SK-N-SH (cell line): ENCODE measurements at regions not wholly inside any gene's neighbourhood (a gene's known extent, or its start where the extent isn't known, plus 50 kb on each side); places are given as distances from the start of the nearest gene placed in this dataset.

ENCODE experiments used
- CTCF ChIA-PET: fragments of 300-600, 350-600 bp; formaldehyde crosslinking; extraction: SDS; loops from one replicate; lab custom pipeline; 2021; lab: Yijun Ruan, JAX
- POLR2A ChIA-PET: fragments of 350-600 bp; sonication (Branson Sonifier 250); formaldehyde crosslinking; extraction: SDS; loops from one replicate; lab custom pipeline; 2020; ENCODE audit warnings: antibody characterized with exemption, inconsistent platforms; lab: Yijun Ruan, JAX
- DNase-seq: peaks from one replicate; pipeline ENCODE4 v3.0.0; 2012
- H2AFZ ChIP-seq: fragments of 200-600 bp; sonication (generic); 2 replicates; pipeline ENCODE4 v1.8.1; 2016; ENCODE audit warnings: antibody characterized with exemption, mild to moderate bottlenecking, low read depth
- H3F3A ChIP-seq: fragments of 200-600 bp; sonication (generic); replicated peaks from 2 replicates; pipeline ENCODE3; 2016; ENCODE audit warnings: antibody characterized with exemption, mild to moderate bottlenecking; ENCODE audit not compliant: insufficient read depth
- H3K27ac ChIP-seq, 2 experiments: fragments of 200-500 bp in 1 of 2; fragments of 200-600 bp in 1 of 2; sonication (Bioruptor generic) in 1 of 2; sonication (generic), shearing (Covaris generic) in 1 of 2; 2 replicates each; pipeline versions ENCODE4 v1.5.1 to v1.6.1; 2014 to 2016; ENCODE audit warnings: low read depth in 2 of 2, inconsistent platforms in 1 of 2, low read length in 1 of 2, mild to moderate bottlenecking in 1 of 2, mixed read lengths in 1 of 2
- H3K27me3 ChIP-seq: fragments of 200-600 bp; sonication (generic), shearing (Covaris generic); 2 replicates; pipeline ENCODE4 v1.6.1; 2016; ENCODE audit warnings: mixed run types; ENCODE audit not compliant: insufficient read depth
- H3K36me3 ChIP-seq, 2 experiments: fragments of 200-500 bp in 1 of 2; fragments of 200-600 bp in 1 of 2; sonication (Bioruptor generic) in 1 of 2; sonication (generic) in 1 of 2; replicated peaks in 1 of 2; 2 replicates each; pipeline versions ENCODE3 to v1.5.1; 2014 to 2016; ENCODE audit warnings: low read length in 1 of 2, mild to moderate bottlenecking in 1 of 2; ENCODE audit not compliant: insufficient read depth in 2 of 2, control insufficient read depth in 1 of 2
- H3K4me1 ChIP-seq, 2 experiments: fragments of 200-500 bp in 1 of 2; fragments of 200-600 bp in 1 of 2; sonication (Bioruptor generic) in 1 of 2; sonication (generic), shearing (Covaris generic) in 1 of 2; 2 replicates each; pipeline versions ENCODE4 v1.5.1 to v1.6.1; 2014 to 2016; ENCODE audit warnings: low read depth in 1 of 2, low read length in 1 of 2, mixed run types in 1 of 2; ENCODE audit not compliant: insufficient read depth in 2 of 2, control insufficient read depth in 1 of 2
- H3K4me2 ChIP-seq: fragments of 200-600 bp; sonication (generic), shearing (Covaris generic); 2 replicates; pipeline ENCODE4 v1.6.1; 2017; ENCODE audit warnings: mixed run types
- H3K4me3 ChIP-seq, 2 experiments: fragments of 200-500 bp in 1 of 2; fragments of 200-600 bp in 1 of 2; sonication (Bioruptor generic) in 1 of 2; sonication (generic), shearing (Covaris generic) in 1 of 2; 2 replicates each; pipeline versions ENCODE4 v1.5.1 to v1.8.1; 2014 to 2016; ENCODE audit warnings: low read depth in 2 of 2, inconsistent platforms in 1 of 2, low read length in 1 of 2, mild to moderate bottlenecking in 1 of 2, mixed read lengths in 1 of 2, moderate library complexity in 1 of 2
- H3K79me2 ChIP-seq: fragments of 200-600 bp; sonication (generic); 2 replicates; pipeline ENCODE4 v1.8.1; 2017; ENCODE audit warnings: mild to moderate bottlenecking; ENCODE audit not compliant: insufficient read depth
- H3K9ac ChIP-seq: fragments of 200-600 bp; sonication (generic); 2 replicates; pipeline ENCODE4 v1.6.1; 2017; ENCODE audit warnings: mixed run types
- H3K9me2 ChIP-seq: fragments of 200-600 bp; sonication (generic); 2 replicates; pipeline ENCODE4 v1.6.1; 2017; ENCODE audit warnings: mixed run types
- H3K9me3 ChIP-seq: fragments of 200-600 bp; sonication (generic); 2 replicates; pipeline ENCODE4 v1.6.1; 2017; ENCODE audit warnings: mixed run types, mild to moderate bottlenecking, moderate library complexity
- H4K20me1 ChIP-seq: fragments of 200-600 bp; sonication (generic); 2 replicates; pipeline ENCODE4 v1.6.1; 2017; ENCODE audit warnings: mild to moderate bottlenecking, mixed run types; ENCODE audit not compliant: insufficient read depth
- ELF1 ChIP-seq: IDR thresholded peaks from 2 replicates; pipeline ENCODE4 v1.4.0; 2012
- EP300 ChIP-seq, 2 experiments: IDR thresholded peaks; 2 replicates each; pipeline versions ENCODE4 v1.4.0 to v1.6.1; 2012; ENCODE audit warnings: borderline replicate concordance in 1 of 2, low read depth in 1 of 2, low read length in 1 of 2
- FOSL2 ChIP-seq: IDR thresholded peaks from 2 replicates; pipeline ENCODE4 v1.4.0; 2012; ENCODE audit warnings: low read depth, mild to moderate bottlenecking, moderate library complexity, borderline replicate concordance
- GATA2 ChIP-seq: sonication (generic); formaldehyde crosslinking; IDR thresholded peaks from 2 replicates; pipeline ENCODE4 v1.5.0; 2020; ENCODE audit warnings: mild to moderate bottlenecking, missing genetic modification reagents
- JUND ChIP-seq: IDR thresholded peaks from 2 replicates; pipeline ENCODE4 v1.4.0; 2012
- MEF2A ChIP-seq: IDR thresholded peaks from 2 replicates; pipeline ENCODE4 v1.4.0; 2012; ENCODE audit warnings: low read depth, borderline replicate concordance
- MXI1 ChIP-seq: IDR thresholded peaks from 2 replicates; pipeline ENCODE4 v1.6.1; 2012; ENCODE audit warnings: mild to moderate bottlenecking, low read depth, low read length, improper control_type of control experiment
- NFIC ChIP-seq: IDR thresholded peaks from 2 replicates; pipeline ENCODE4 v1.4.0; 2012; ENCODE audit warnings: borderline replicate concordance
- REST ChIP-seq: IDR thresholded peaks from 2 replicates; pipeline ENCODE4 v1.6.1; 2012; ENCODE audit warnings: mild to moderate bottlenecking, low read depth, low read length, moderate library complexity
- RFX5 ChIP-seq: IDR thresholded peaks from 2 replicates; pipeline ENCODE4 v1.6.1; 2012; ENCODE audit warnings: mild to moderate bottlenecking, improper control_type of control experiment, low read length
- RXRA ChIP-seq: IDR thresholded peaks from 2 replicates; pipeline ENCODE4 v1.4.0; 2012; ENCODE audit warnings: low read depth, mild to moderate bottlenecking, borderline replicate concordance
- SMC3 ChIP-seq: IDR thresholded peaks from 2 replicates; pipeline ENCODE4 v1.6.1; 2012; ENCODE audit warnings: low read depth, low read length, improper control_type of control experiment
- TAF1 ChIP-seq: IDR thresholded peaks from 2 replicates; pipeline ENCODE4 v1.6.1; 2012; ENCODE audit warnings: low read depth, mild to moderate bottlenecking, low read length, moderate library complexity, borderline replicate concordance
- YY1 ChIP-seq: IDR thresholded peaks from 2 replicates; pipeline ENCODE4 v1.4.0; 2012; ENCODE audit warnings: low read depth, mild to moderate bottlenecking
- WGBS: methylation state at CpG from one replicate; pipeline ENCODE4 v1.1.6; 2017; ENCODE audit warnings: low lambda C conversion rate; 5-methylcytosine and 5-hydroxymethylcytosine counted together
- TF ChIP-seq, protein P1 (sequence below): IDR thresholded peaks from 2 replicates; pipeline ENCODE4 v1.4.0; 2012; ENCODE audit warnings: low read depth

DNA sequence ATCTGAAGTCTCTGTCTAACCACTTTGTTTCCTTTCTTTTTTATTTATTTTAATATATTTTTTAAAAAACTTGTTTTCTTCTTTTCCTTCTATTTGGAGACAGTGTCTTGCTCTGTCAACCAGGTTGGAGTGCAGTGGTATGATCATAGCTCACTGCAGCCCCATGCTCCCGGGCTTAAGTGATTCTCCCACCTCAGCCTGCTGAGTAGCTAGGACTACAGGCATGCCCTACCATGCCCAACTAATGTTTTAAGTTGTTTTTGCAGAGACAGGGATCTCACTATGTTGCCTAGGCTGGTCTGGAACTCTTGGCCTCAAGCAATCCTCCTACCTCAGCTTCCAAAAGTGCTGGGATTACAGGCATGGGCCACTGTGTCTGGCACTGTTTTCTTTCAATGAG lies 81.1 kb upstream of the TLK1 start (continued):
- TF ChIP-seq MXI1: no peak
- TF ChIP-seq MEF2A: no peak
- no peak for TF ChIP-seq SMC3
- no peak for TF ChIP-seq YY1
- TF ChIP-seq REST: no peak
- no peak for TF ChIP-seq NFIC
- TF ChIP-seq ELF1: no peak
- TF ChIP-seq JUND: no peak

DNA sequence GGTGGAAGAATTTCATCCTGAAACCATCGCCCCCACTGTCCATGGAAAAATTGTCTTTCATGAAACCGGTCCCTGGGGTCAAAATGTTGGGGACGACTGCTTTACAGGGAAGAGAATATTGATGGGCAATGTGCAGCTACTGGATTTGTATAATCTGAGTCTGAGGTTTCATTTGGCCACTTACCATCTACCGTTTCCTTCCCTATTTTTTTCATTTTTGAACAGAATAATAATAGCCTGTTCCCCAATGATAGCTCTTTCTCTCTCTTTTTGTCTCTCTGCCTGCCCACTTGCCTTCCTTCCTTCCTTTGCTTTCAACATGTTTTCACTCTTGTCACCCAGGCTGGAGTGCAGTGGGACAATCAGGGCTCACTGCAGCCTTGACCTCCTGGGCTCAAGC lies 78.3 kb upstream of the TLK1 start:
- DNase-seq: no peak
- Histone ChIP-seq H3K9me3 (no peaks in the 10 kb centered on the region), H3F3A (no peaks in the 10 kb centered on the region), H3K9me2 (no peaks in the 10 kb centered on the region), H2AFZ (no peak overlapping the region), H3K4me1 (no peaks in the 10 kb centered on the region), H4K20me1 (no peaks in the 10 kb centered on the region), H3K4me3 (no peak overlapping the region), H3K9ac (no peak overlapping the region), H3K4me2 (no peak overlapping the region), H3K27me3 (no peaks in the 10 kb centered on the region), H3K27ac (no peak overlapping the region)
- 66% methylated on average over 4 of the region's 4 CpGs for WGBS
- TF ChIP-seq GATA2 (CRISPR knock-in tag) (no peak), NFIC (no peak), RXRA (no peak), FOSL2 (no peak), MEF2A (no peak), RFX5 (no peak), EP300 (IDR thresholded peaks at IDR 0.05; ENCODE audit: borderline replicate concordance in 1 of 2, low read depth in 1 of 2, low read length in 1 of 2) (no peak), TAF1 (no peak), JUND (no peak), SMC3 (no peak)
- TF ChIP-seq, protein P1, sequence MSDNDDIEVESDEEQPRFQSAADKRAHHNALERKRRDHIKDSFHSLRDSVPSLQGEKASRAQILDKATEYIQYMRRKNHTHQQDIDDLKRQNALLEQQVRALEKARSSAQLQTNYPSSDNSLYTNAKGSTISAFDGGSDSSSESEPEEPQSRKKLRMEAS: no peak
- TF ChIP-seq, all 33 proteins: peak for 0
- CTCF ChIA-PET: no interaction called here
- no peaks in the 10 kb centered on the region for H3K36me3 ChIP-seq
- POLR2A ChIA-PET: no interaction called here
- H3K79me2 ChIP-seq: no peaks in the 10 kb centered on the region
